Endothelial cell of umbilical vein (primary cell): ENCODE measurements at regions not wholly inside any gene's neighbourhood (a gene's known extent, or its start where the extent isn't known, plus 50 kb on each side); places are given as distances from the start of the nearest gene placed in this dataset.

Experiments
- BruUV-seq: library from RNA; stranded (reverse); fragments of 400-500 nt; replicated peaks from 2 replicates; lab custom pipeline; 2021; lab: Mats Ljungman, UMichigan
- CTCF ChIA-PET: fragments of 300-600, 350-600 bp; sonication (Branson Sonifier 250); formaldehyde crosslinking; loops from one replicate; lab custom pipeline; 2021; ENCODE audit warnings: antibody characterized with exemption, inconsistent platforms; lab: Charles Lee
- POLR2A ChIA-PET: fragments of 300-600, 350-600 bp; sonication (Branson Sonifier 250); formaldehyde crosslinking; loops from one replicate; lab custom pipeline; 2021; ENCODE audit warnings: antibody characterized with exemption, inconsistent platforms; lab: Charles Lee
- DNase-seq: peaks from one replicate; pipeline ENCODE4 v3.0.0-alpha.2; 2011; ENCODE audit warnings: low read depth, low spot score
- FAIRE-seq: peaks from 2 replicates; lab custom pipeline; 2011; peaks lifted over from hg19 to GRCh38; lab: Jason Lieb, UNC
- H2AFZ ChIP-seq: 2 replicates; pipeline ENCODE4 v1.6.0; 2012; ENCODE audit warnings: low read depth, low read length, control low read depth, inconsistent platforms
- H3K27ac ChIP-seq: 2 replicates; pipeline ENCODE4 v1.5.1; 2011; ENCODE audit warnings: low read depth, mild to moderate bottlenecking, control low read depth, low read length, moderate library complexity; ENCODE audit not compliant: insufficient read depth
- H3K27me3 ChIP-seq, 2 experiments: 2 replicates each; pipeline versions ENCODE4 v1.6.0 to v1.6.1; 2011; ENCODE audit warnings: low read length in 2 of 2, mixed read lengths in 1 of 2; ENCODE audit not compliant: control insufficient read depth in 2 of 2, insufficient read depth in 2 of 2
- H3K36me3 ChIP-seq, 2 experiments: 2 replicates in 1 of 2; 3 replicates in 1 of 2; pipeline ENCODE4 v1.5.1; 2011; ENCODE audit warnings: low read length in 2 of 2, mild to moderate bottlenecking in 1 of 2, moderate library complexity in 1 of 2; ENCODE audit not compliant: control insufficient read depth in 2 of 2, insufficient read depth in 2 of 2; ENCODE audit errors: extremely low read depth in 1 of 2
- H3K4me1 ChIP-seq: 3 replicates; pipeline ENCODE4 v1.5.1; 2011; ENCODE audit warnings: mild to moderate bottlenecking, low read length; ENCODE audit not compliant: control insufficient read depth, insufficient read depth; ENCODE audit errors: extremely low read depth
- H3K4me2 ChIP-seq: 2 replicates; pipeline ENCODE4 v1.6.1; 2011; ENCODE audit warnings: low read length, control low read depth, mixed read lengths; ENCODE audit not compliant: insufficient read depth
- H3K4me3 ChIP-seq, 3 experiments: fragments of 200-600 bp in 1 of 3; sonication (generic), shearing (Covaris generic) in 1 of 3; replicated peaks in 1 of 3; 2 replicates each; pipeline ENCODE4 v1.5.1; 2011 to 2016; ENCODE audit warnings: control low read depth in 3 of 3, low read length in 3 of 3, mild to moderate bottlenecking in 2 of 3, inconsistent platforms in 1 of 3, low read depth in 1 of 3, moderate library complexity in 1 of 3; ENCODE audit not compliant: insufficient read depth in 1 of 3
- H3K79me2 ChIP-seq: 2 replicates; pipeline ENCODE4 v1.6.0; 2012; ENCODE audit warnings: low read length, inconsistent platforms; ENCODE audit not compliant: control insufficient read depth, insufficient read depth
- H3K9ac ChIP-seq: replicated peaks from 2 replicates; pipeline ENCODE3; 2011; ENCODE audit warnings: low read length, control low read depth; ENCODE audit not compliant: insufficient read depth; ENCODE audit errors: extremely low read depth
- H3K9me1 ChIP-seq: replicated peaks from 3 replicates; pipeline ENCODE4 v1.6.0; 2011; ENCODE audit warnings: mild to moderate bottlenecking, low read length; ENCODE audit not compliant: control insufficient read depth, insufficient read depth; ENCODE audit errors: extremely low read depth
- H3K9me3 ChIP-seq: replicated peaks from 2 replicates; pipeline ENCODE4 v1.5.1; 2012; ENCODE audit warnings: low read length, inconsistent platforms; ENCODE audit not compliant: control insufficient read depth, insufficient read depth
- H4K20me1 ChIP-seq: replicated peaks from 2 replicates; pipeline ENCODE3; 2011; ENCODE audit warnings: mild to moderate bottlenecking, low read length; ENCODE audit not compliant: control insufficient read depth, insufficient read depth; ENCODE audit errors: extremely low read depth
- CTCF ChIP-seq, 2 donors: IDR thresholded peaks; 1 replicate in 1 of 2; 2 replicates in 1 of 2; pipeline ENCODE4 v1.5.1; 2011; ENCODE audit warnings: low read length in 2 of 2, mild to moderate bottlenecking in 2 of 2, moderate library complexity in 2 of 2, control low read depth in 1 of 2, inconsistent platforms in 1 of 2, low read depth in 1 of 2; ENCODE audit not compliant: insufficient read depth in 1 of 2; ENCODE audit errors: extremely low read depth in 1 of 2
- EZH2 ChIP-seq: IDR thresholded peaks from 2 replicates; pipeline ENCODE4 v1.6.1; 2012; ENCODE audit warnings: borderline replicate concordance, low read depth, mild to moderate bottlenecking, moderate library complexity, low read length, inconsistent platforms; ENCODE audit not compliant: severe bottlenecking
- FOS ChIP-seq: IDR thresholded peaks from 2 replicates; pipeline ENCODE4 v1.6.1; 2011; ENCODE audit warnings: mild to moderate bottlenecking, low read length, moderate library complexity, borderline replicate concordance; ENCODE audit not compliant: insufficient read depth
- GATA2 ChIP-seq: IDR thresholded peaks from 2 replicates; pipeline ENCODE4 v1.7.0; 2011; ENCODE audit warnings: low read depth, mild to moderate bottlenecking, moderate library complexity, mixed read lengths, low read length; ENCODE audit not compliant: insufficient read length, insufficient read depth
- JUN ChIP-seq: IDR thresholded peaks from 2 replicates; pipeline ENCODE4 v1.6.1; 2011; ENCODE audit warnings: borderline replicate concordance, low read depth; ENCODE audit not compliant: insufficient read length, insufficient read depth
- MAX ChIP-seq: IDR thresholded peaks from 2 replicates; pipeline ENCODE4 v1.6.1; 2011; ENCODE audit not compliant: insufficient read depth, insufficient read length
- MYC ChIP-seq: IDR thresholded peaks from one replicate; pipeline ENCODE4 v1.6.1; 2011; ENCODE audit warnings: mild to moderate bottlenecking, low read depth, low read length
- POLR2A ChIP-seq: IDR thresholded peaks from 2 replicates; pipeline ENCODE4 v1.6.1; 2012; ENCODE audit warnings: low read depth, mild to moderate bottlenecking, control low read depth, low read length
- POLR2AphosphoS5 ChIP-seq: IDR thresholded peaks from 2 replicates; pipeline ENCODE4 v1.6.1; 2012; ENCODE audit warnings: low read depth, mild to moderate bottlenecking, control low read depth, low read length, moderate library complexity; ENCODE audit not compliant: insufficient read depth
- dilution Hi-C: fragments of 300-500 bp; cut with MboI; formaldehyde crosslinking; loops from one replicate; pipeline ENCODE4 v1.15.0; 2019; ENCODE audit warnings: low sequenced_read_pairs; ENCODE audit not compliant: extremely low pct_ligation_motif_present
- intact Hi-C: fragments of 100-400 bp; cut with micrococcal nuclease; formaldehyde crosslinking; loops from one replicate; pipeline ENCODE4 v1.10.0; 2022

DNA sequence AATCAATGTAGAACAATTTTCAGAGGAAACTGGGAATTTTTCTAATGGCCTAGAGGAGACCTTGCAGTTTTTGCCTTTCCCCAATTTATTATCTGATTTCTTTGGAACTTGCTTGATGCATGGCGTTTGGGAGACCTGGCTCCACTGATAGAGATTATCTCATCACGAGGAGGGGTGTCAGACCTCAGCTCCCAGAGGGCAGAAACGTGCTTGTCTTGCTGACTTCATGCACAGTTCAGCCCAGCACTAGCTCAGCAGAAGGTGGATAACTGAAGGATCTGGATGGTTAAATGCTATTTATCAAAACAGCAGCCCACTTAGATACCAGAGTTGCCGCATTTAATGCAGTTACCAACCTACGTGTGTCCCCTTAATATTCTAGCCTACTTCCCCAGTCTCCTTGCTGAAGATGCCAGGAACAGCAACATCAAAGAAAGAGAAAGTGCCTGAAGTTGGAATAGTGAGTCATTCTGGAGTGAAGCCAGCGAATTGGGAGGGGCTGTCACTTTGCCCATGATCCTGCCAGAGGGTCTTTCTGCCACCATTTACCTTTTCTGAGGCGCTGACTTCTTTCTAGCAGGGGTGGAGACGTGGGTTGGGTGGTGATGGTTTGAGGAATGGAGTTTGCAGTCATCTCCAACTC is 133.5 kb upstream of the CADM1 start:
- Histone ChIP-seq H3K4me1 (no peaks in the 10 kb centered on the region), H3K9me3 (no peaks in the 10 kb centered on the region), H3K27ac (no peak overlapping the region), H3K9ac (no peak overlapping the region), H3K27me3 (no peaks in the 10 kb centered on the region), H3K36me3 (no peaks in the 10 kb centered on the region), H3K79me2 (no peaks in the 10 kb centered on the region), H3K9me1 (no peaks in the 10 kb centered on the region), H2AFZ (no peak overlapping the region), H4K20me1 (no peaks in the 10 kb centered on the region), H3K4me3 (no peak overlapping the region), H3K4me2 (no peak overlapping the region)
- CTCF ChIA-PET: no interaction called here
- FAIRE-seq: no peak
- POLR2A ChIA-PET: no interaction called here
- dilution Hi-C loops: no loop called here
- DNase-seq: no peak
- no peak for TF ChIP-seq MAX
- TF ChIP-seq POLR2AphosphoS5: no peak
- TF ChIP-seq GATA2: no peak
- TF ChIP-seq POLR2A: no peak
- no peak for TF ChIP-seq MYC
- no peak for TF ChIP-seq JUN
- TF ChIP-seq EZH2: no peak
- TF ChIP-seq FOS: no peak
- TF ChIP-seq CTCF (IDR thresholded peaks at IDR 0.05; ENCODE audit: extremely low read depth in 1 of 2, insufficient read depth in 1 of 2, low read depth in 1 of 2, low read length in 2 of 2): no peak
- no TSS peak for BruUV-seq
- intact Hi-C loops: no loop called here
